Glutamatergic neuron (in vitro differentiated cells): ENCODE measurements at regions not wholly inside any gene's neighbourhood (a gene's known extent, or its start where the extent isn't known, plus 50 kb on each side); places are given as distances from the start of the nearest gene placed in this dataset.

Source experiments
- DNase-seq: peaks from one replicate; pipeline ENCODE4 v3.0.0; 2022
- H3K27ac Mint-ChIP-seq: one replicate; pipeline ENCODE4 v1.8.0; 2020; ENCODE audit warnings: mild to moderate bottlenecking, mixed read lengths, inconsistent platforms; ENCODE audit not compliant: unreplicated experiment
- H3K27me3 Mint-ChIP-seq: one replicate; pipeline ENCODE4 v1.8.0; 2020; ENCODE audit warnings: mild to moderate bottlenecking, moderate library complexity, mixed read lengths, inconsistent platforms; ENCODE audit not compliant: unreplicated experiment
- H3K36me3 Mint-ChIP-seq: one replicate; pipeline ENCODE4 v1.8.0; 2020; ENCODE audit warnings: mild to moderate bottlenecking, mixed read lengths, inconsistent platforms; ENCODE audit not compliant: unreplicated experiment
- H3K4me1 Mint-ChIP-seq: one replicate; pipeline ENCODE4 v1.8.0; 2020; ENCODE audit warnings: mild to moderate bottlenecking, low read depth, mixed read lengths, inconsistent platforms; ENCODE audit not compliant: unreplicated experiment
- H3K4me3 Mint-ChIP-seq: one replicate; pipeline ENCODE4 v1.8.0; 2020; ENCODE audit warnings: mild to moderate bottlenecking, mixed read lengths, inconsistent platforms; ENCODE audit not compliant: unreplicated experiment
- H3K9me3 Mint-ChIP-seq: one replicate; pipeline ENCODE4 v1.8.0; 2020; ENCODE audit warnings: mild to moderate bottlenecking, moderate library complexity, mixed read lengths, inconsistent platforms; ENCODE audit not compliant: unreplicated experiment
- TF ChIP-seq, protein P1 (sequence below): fragments of 200-600 bp; sonication (generic); IDR thresholded peaks from one replicate; pipeline ENCODE4 v1.5.0; 2021; ENCODE audit not compliant: partially characterized antibody, unreplicated experiment

DNA sequence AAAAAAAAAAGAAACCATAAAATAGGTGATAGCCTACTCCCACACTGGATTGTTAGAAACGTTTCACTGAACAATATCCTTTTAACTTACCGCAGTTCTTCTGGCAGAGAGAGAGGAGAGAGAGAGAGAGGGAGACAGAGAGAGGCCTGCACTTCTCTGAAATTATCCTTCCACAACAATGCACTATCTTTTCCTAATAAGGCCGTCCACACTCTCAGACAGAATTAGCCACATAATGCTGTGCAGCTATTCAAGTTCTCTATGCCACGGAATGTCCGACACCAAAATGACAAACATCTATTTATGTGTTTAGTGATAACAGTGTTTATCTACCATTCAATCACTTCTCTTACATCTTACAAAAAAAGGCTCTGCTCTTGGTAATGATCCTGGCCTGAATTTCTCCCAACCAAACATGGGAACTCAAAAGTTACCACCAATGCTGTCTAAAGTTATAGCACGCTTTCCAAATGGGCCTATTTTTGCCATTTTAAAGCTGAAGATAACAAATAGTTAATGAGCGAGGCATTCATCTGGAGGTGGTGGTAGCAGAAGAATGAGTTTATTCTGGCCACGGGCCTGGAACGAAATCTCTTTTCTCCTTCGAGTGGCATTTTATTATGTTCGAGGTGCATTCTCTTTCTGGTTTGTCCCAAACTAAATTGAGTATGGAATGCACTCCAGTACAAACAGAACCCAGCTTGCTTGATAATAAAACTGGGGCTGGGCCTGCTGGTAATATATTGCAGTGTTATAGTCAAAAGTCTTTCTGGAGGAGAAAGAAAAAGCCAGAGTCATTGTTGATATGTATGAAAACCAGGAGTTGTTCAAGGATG lies 160.2 kb upstream of the SVIL start:
- no peak for DNase-seq
- Mint-ChIP-seq H3K27me3 (peaks cover 2% of the 10 kb centered on the region), H3K27ac (no peak overlapping the region), H3K9me3 (no peaks in the 10 kb centered on the region), H3K36me3 (no peaks in the 10 kb centered on the region), H3K4me3 (no peak overlapping the region), H3K4me1 (peaks cover 3% of the 10 kb centered on the region)
- TF ChIP-seq, protein P1, sequence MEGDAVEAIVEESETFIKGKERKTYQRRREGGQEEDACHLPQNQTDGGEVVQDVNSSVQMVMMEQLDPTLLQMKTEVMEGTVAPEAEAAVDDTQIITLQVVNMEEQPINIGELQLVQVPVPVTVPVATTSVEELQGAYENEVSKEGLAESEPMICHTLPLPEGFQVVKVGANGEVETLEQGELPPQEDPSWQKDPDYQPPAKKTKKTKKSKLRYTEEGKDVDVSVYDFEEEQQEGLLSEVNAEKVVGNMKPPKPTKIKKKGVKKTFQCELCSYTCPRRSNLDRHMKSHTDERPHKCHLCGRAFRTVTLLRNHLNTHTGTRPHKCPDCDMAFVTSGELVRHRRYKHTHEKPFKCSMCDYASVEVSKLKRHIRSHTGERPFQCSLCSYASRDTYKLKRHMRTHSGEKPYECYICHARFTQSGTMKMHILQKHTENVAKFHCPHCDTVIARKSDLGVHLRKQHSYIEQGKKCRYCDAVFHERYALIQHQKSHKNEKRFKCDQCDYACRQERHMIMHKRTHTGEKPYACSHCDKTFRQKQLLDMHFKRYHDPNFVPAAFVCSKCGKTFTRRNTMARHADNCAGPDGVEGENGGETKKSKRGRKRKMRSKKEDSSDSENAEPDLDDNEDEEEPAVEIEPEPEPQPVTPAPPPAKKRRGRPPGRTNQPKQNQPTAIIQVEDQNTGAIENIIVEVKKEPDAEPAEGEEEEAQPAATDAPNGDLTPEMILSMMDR, result no peak

DNA sequence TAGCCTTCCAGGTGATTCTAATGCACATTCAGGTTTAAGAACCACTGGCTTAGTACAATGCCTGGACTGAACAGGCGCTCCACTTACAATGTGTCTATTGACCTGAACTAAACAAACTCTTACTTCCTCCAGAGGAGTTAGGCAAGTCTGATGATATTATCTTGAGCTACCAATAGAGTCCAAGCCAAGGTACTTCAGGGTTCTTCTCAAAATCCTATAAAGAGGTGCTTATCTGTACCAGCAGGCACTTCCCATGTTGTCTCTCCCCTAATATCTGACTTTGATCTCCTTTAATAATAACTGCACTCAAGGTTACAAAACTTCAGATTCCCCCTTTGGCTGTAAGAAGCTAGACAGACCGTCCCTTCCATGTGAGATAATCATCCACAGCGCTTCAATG lies 157.0 kb upstream of the SVIL start:
- peaks cover 2% of the 10 kb centered on the region for H3K27me3 Mint-ChIP-seq
- no peaks in the 10 kb centered on the region for H3K9me3 Mint-ChIP-seq
- TF ChIP-seq, protein P1, result no peak
- H3K4me3 Mint-ChIP-seq, result no peak overlapping the region
- no peak overlapping the region for H3K27ac Mint-ChIP-seq
- DNase-seq, result no peak
- no peaks in the 10 kb centered on the region for H3K4me1 Mint-ChIP-seq
- H3K36me3 Mint-ChIP-seq, result no peaks in the 10 kb centered on the region

DNA sequence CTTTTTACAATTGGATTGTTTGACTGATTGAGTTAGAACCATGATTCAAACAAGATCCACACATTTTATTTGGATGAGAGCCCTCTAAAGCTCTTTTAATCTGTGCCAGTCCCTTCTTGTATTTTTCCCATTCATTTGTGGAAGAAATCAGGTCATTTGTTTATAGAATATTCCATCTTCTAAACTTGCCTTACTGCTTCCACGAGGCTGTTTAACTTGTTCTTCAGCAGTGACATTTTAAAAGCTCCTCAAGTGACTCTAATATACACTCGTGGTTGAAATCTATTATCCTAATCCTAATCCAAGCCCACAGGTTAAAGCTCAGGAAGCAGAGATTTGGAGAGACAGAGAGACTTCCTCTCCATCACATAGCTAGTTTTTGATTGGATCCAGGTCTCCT lies 155.4 kb upstream of the SVIL start:
- Mint-ChIP-seq H3K4me3 (no peak overlapping the region), H3K36me3 (no peaks in the 10 kb centered on the region), H3K4me1 (no peaks in the 10 kb centered on the region), H3K27ac (no peak overlapping the region), H3K9me3 (no peaks in the 10 kb centered on the region), H3K27me3 (peaks cover 2% of the 10 kb centered on the region)
- DNase-seq, result no peak
- TF ChIP-seq, protein P1, result no peak

DNA sequence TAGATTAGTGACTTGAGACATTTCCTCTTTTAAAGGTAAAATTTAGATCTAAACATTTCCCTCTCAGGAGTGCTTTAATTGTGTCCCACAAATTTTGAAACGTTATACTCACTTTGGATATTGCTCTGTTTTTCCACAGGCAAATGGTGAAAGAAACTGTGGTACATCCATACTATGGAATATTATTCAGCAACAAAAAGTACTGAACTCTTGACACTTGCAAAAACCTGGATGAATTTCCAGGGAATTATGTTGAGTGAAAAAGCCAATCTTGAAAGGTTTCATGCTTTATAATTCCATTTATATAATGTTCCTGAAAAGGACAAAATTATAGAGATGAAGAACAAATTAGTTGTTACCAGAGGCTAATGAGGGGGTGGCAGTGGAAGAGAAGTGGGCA lies 153.3 kb upstream of the SVIL start:
- TF ChIP-seq, protein P1, result no peak
- Mint-ChIP-seq H3K4me1 (no peaks in the 10 kb centered on the region), H3K4me3 (no peak overlapping the region), H3K36me3 (no peaks in the 10 kb centered on the region), H3K9me3 (no peaks in the 10 kb centered on the region), H3K27me3 (no peaks in the 10 kb centered on the region), H3K27ac (no peak overlapping the region)
- no peak for DNase-seq

DNA sequence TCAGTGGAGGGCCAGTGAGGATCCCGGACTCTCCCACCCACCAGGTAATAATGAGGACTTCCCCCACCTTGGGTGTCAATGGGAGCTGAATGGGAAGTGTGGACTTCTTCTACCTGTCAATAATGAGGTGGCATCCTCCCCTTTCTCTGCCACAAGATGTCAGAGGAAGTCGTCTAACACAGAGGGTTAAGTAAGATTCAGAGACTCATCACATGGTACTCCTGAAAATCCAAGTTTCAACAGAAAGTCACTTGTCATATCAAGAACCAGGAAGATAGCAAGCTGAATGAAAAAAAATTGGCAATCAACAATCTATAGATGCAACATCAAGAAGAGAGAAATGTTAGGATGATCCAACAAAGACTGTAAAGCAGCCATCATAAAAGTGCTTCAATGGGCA lies 150.9 kb upstream of the SVIL start:
- H3K9me3 Mint-ChIP-seq, result no peaks in the 10 kb centered on the region
- no peak overlapping the region for H3K27ac Mint-ChIP-seq
- H3K27me3 Mint-ChIP-seq, result no peaks in the 10 kb centered on the region
- no peak overlapping the region for H3K4me3 Mint-ChIP-seq
- no peaks in the 10 kb centered on the region for H3K36me3 Mint-ChIP-seq
- TF ChIP-seq, protein P1, result no peak
- no peaks in the 10 kb centered on the region for H3K4me1 Mint-ChIP-seq
- no peak for DNase-seq
